ENCODE measurements at regions not wholly inside any gene's neighbourhood (a gene's known extent, or its start where the extent isn't known, plus 50 kb on each side); places are given as distances from the start of the nearest gene placed in this dataset.

DNA sequence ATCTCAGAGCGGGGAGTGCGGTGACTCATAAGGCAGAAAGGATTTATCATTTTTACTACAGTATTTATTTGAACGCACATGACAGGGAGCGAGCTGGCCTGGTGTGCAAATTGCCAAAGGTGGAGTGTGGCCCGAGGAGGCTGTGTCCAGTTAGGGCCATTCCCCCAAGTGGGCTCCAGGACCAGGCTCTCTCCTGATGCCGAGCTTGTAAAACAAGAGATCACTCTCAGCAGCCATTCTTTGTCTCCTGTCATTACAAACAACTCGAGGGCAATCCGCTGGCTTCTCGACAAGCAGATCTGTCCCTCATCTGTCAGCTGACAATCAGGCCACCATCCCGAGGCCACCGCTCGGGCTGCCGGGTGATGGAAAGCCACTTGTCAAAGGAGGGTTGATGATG lies 418.9 kb downstream of the ZNF536 start:
- TF ChIP-seq, protein P1, sequence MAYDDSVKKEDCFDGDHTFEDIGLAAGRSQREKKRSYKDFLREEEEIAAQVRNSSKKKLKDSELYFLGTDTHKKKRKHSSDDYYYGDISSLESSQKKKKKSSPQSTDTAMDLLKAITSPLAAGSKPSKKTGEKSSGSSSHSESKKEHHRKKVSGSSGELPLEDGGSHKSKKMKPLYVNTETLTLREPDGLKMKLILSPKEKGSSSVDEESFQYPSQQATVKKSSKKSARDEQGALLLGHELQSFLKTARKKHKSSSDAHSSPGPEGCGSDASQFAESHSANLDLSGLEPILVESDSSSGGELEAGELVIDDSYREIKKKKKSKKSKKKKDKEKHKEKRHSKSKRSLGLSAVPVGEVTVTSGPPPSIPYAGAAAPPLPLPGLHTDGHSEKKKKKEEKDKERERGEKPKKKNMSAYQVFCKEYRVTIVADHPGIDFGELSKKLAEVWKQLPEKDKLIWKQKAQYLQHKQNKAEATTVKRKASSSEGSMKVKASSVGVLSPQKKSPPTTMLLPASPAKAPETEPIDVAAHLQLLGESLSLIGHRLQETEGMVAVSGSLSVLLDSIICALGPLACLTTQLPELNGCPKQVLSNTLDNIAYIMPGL (CRISPR knock-in tag; IDR thresholded peaks at IDR 0.05) = no peak
- TF ChIP-seq EMX1 (CRISPR knock-in tag; IDR thresholded peaks at IDR 0.05) (no peak), SMAD4 (CRISPR knock-in tag; IDR thresholded peaks at IDR 0.05) (no peak)
- TF ChIP-seq, protein P2, sequence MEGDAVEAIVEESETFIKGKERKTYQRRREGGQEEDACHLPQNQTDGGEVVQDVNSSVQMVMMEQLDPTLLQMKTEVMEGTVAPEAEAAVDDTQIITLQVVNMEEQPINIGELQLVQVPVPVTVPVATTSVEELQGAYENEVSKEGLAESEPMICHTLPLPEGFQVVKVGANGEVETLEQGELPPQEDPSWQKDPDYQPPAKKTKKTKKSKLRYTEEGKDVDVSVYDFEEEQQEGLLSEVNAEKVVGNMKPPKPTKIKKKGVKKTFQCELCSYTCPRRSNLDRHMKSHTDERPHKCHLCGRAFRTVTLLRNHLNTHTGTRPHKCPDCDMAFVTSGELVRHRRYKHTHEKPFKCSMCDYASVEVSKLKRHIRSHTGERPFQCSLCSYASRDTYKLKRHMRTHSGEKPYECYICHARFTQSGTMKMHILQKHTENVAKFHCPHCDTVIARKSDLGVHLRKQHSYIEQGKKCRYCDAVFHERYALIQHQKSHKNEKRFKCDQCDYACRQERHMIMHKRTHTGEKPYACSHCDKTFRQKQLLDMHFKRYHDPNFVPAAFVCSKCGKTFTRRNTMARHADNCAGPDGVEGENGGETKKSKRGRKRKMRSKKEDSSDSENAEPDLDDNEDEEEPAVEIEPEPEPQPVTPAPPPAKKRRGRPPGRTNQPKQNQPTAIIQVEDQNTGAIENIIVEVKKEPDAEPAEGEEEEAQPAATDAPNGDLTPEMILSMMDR (IDR thresholded peaks at IDR 0.05) = no peak
- TF ChIP-seq, protein P3, sequence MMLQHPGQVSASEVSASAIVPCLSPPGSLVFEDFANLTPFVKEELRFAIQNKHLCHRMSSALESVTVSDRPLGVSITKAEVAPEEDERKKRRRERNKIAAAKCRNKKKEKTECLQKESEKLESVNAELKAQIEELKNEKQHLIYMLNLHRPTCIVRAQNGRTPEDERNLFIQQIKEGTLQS (CRISPR knock-in tag; conservative IDR thresholded peaks at IDR 0.05) = no peak
- TF ChIP-seq, protein P4, sequence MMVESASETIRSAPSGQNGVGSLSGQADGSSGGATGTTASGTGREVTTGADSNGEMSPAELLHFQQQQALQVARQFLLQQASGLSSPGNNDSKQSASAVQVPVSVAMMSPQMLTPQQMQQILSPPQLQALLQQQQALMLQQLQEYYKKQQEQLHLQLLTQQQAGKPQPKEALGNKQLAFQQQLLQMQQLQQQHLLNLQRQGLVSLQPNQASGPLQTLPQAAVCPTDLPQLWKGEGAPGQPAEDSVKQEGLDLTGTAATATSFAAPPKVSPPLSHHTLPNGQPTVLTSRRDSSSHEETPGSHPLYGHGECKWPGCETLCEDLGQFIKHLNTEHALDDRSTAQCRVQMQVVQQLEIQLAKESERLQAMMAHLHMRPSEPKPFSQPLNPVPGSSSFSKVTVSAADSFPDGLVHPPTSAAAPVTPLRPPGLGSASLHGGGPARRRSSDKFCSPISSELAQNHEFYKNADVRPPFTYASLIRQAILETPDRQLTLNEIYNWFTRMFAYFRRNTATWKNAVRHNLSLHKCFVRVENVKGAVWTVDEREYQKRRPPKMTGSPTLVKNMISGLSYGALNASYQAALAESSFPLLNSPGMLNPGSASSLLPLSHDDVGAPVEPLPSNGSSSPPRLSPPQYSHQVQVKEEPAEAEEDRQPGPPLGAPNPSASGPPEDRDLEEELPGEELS (CRISPR knock-in tag; IDR thresholded peaks at IDR 0.05) = no peak
